ENCODE measurements at regions not wholly inside any gene's neighbourhood (a gene's known extent, or its start where the extent isn't known, plus 50 kb on each side); places are given as distances from the start of the nearest gene placed in this dataset.

DNA sequence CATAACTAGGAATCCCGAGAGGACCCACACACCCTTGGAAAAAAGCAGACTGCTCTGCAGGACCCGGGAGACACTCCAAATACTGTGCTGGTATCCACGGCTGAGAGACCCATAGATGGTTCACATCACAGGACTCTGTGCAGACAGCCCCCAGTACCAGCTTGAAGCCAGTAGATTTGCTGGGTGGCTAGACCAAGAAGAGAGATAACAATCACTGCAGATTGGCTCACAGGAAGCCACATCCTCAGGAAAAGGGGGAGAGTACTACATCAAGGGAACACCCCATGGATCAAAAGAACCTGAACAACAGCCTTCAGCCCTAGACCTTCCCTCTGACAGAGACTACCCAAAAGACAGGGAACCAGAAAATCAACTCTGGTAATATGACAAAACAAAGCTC is 223.8 kb upstream of the LRATD1 start:
- no peak for DNase-seq (ENCODE audit: low read depth, low spot score)

DNA sequence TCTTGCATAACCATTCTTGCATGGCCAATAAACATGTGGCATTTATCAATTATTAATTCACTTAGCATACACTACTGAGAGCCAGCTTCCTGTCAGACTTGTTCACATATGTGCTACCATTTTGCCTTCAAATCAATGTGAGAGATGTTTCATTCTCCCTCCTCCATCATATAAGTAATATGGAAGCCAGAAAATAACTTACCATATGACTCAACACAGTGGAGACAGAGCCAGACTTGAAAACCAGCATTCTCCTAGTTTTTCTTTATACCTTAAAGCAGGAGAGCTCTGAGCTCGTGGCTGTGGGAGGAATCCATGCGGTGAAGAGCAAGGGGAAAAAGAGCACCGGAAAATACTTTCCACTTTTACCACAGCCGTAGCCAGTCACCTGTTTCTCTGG is 215.0 kb upstream of the LRATD1 start:
- DNase-seq (ENCODE audit: low read depth, low spot score): no peak

DNA sequence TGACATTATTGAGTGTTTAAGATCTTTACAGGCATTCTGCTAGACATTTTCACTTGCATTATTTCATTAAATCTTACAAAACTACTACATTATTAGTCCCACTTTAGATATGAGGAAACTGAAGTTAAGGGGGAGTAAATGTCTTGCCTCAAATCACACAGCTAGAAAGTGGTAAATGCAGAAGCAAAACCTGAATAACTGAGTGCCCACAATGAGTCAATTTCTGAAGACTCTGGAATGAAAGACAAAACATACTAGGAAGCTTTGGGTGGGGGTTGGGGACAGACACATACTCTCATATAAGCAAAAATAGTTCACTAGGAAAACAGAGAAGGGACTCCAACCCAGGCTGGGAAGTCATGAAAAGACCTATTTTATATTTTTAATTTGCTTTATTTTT is 214.4 kb upstream of the LRATD1 start:
- DNase-seq (ENCODE audit: low read depth, low spot score): no peak

DNA sequence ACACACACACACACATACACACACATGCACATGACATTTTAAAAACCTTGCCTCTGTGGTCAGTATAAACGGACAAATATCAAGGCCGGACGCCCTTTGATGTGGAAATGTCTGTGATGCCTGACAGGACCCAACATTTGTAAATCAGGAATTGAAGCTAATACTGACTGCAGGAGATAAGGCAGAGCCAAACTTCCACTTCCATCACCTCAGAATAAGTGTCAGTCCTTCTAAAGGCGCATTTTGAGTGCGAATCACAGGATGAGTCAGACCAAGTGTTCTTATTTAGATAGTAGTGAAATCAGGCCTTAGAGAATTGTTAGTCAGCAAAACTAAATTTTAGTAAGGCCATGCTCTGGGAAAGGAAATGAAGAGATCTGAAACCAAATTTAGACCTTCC is 211.7 kb upstream of the LRATD1 start:
- no peak for DNase-seq (ENCODE audit: low read depth, low spot score)

- DNase-seq (ENCODE audit: low read depth, low spot score): no peak
Measured at GRCh38 chr2:14422426-14422825, 210.1 kb upstream of the LRATD1 start.

DNA sequence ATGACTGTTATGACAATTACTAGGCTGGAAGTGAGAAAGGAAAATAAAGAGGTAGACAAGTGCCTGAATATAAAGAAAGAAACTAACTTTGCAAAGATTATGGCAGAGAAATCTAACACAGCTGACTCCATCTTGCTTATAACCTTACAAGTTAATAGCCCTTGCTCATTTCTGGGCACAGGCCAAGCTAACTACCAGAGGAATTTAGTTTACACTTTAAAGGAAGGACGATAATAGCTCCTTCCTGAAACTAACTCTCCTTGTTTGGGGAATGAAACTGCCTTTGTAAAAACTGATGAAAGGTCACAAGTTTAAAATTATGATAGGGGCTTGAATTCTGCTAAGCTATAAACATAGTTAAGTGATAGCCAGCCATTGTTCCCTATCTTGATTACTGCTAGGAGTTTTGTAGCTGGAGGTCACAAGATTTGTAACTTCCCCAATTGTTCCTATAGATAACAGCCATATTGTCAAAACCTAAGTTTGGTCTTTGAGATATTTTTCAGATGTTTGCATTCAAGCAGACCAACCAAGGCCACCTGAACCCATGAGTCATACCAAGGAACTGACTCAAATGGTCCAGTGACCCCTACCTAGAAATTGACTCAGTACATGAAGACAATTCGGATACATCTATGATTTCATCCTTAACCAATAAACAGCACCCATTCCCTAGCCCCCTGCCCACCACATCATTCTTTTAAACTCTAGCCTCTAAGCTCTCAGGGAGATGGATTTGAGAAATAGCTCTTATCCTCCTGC is 209.2 kb upstream of the LRATD1 start:
- DNase-seq (ENCODE audit: low read depth, low spot score): no peak

DNA sequence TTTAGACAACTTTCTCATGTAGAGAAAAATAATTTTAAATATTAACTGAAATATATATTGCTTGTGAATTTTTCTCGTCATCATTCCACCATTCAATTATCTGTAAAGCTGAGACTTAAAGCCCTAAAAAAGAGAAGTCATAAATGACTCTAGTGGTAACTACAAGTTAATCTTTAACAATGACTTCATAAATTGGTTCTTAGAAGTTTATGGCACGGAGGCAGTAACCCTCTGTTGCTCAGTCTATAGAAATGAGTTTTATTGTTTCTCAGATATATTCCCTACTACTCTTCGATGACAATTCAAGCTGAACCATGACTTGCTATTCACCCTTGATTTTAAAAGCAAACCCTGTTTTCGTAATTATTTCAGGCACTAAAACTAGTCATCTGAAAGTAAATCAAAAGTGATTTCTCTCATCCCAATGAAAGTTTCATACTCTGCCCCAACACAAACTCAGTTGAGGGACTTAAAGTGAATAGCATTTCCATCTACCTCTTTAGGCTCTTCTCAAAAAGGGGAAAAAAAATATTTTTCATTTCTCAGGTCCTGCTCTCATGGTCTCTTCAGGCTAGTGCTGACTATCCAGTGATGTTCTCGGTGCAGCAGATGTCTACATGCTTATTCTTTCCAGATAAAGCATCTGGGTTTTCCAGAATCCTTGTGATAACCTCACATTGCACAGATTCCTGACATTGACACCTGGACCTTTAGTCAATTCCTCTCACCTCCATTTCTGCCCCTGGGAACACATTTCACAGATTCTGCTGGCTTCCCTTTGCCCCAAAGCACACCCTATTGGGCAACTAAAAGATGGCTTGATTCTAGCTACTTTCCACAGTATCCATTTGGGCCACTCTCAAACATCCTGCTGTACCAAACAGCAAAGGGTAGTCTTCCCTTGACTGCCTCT is 207.8 kb upstream of the LRATD1 start:
- DNase-seq (ENCODE audit: low read depth, low spot score): no peak

DNA sequence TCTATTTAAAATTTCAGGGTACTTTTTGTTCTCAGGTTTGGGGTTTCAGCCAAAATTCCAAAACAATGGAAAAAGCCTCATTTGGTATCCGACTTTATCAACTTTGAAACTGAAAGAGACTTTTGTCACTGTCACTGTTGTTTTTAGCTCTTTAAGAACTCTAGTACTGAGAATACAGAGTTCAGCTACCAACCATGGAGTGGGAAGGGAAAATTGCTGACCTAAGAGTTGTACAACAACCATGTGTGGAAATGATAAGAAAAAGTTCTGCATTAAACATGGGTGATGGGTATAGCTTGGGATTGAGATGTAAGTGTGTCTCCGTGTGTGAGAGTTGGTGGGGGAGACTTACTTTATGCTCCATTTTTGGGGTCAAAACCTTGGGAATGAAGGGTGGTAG is 206.6 kb upstream of the LRATD1 start:
- DNase-seq (ENCODE audit: low read depth, low spot score): no peak

DNA sequence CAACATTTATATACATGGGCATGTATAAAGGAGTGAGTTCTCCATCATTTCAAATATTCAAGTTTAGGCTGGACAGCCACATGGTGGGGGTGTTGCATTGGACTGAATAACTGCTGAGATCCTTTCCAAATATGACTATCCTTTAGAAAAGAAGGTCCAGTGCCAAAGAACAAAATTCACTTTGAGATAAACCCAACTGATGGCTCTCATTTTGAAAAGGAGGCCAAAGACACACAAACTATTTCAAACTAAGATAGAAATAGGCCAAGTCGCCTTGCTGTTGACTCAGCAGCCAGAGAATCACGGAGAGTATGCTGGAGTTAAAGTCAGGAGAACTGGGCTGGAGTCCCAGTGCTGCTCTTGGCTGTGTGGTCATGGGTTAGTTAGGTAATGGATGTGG is 204.5 kb upstream of the LRATD1 start:
- no peak for DNase-seq (ENCODE audit: low read depth, low spot score)

- DNase-seq (ENCODE audit: low read depth, low spot score): no peak
Measured at GRCh38 chr2:14433946-14434495, 198.5 kb upstream of the LRATD1 start.

GRCh38 chr2:14445670-14446069 is 186.8 kb upstream of the LRATD1 start:
- no peak for DNase-seq (ENCODE audit: low read depth, low spot score)

- no peak for DNase-seq (ENCODE audit: low read depth, low spot score)
Measured at GRCh38 chr2:14448340-14448739, 184.2 kb upstream of the LRATD1 start.

- no peak for DNase-seq (ENCODE audit: low read depth, low spot score)
Measured at GRCh38 chr2:14451312-14451711, 181.2 kb upstream of the LRATD1 start.

DNA sequence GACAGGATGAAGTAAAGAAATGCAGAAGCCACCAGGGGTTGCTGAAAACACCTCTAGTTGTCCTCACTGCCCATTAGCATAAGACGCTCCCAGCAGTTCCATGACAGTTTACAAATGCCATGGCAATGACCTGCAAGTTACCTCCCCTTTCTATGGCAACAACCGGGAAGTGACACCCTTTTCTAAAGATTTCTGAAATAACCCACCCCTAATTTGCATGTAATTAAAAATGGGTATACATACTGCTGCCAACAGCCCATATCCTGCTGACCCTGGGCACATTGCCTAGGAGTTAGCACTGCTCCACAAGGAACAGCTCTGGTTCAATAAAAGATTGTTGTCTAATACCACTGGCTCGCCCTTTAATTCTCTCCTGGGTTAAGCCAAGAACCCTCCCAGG is 178.3 kb upstream of the LRATD1 start:
- no peak for DNase-seq (ENCODE audit: low read depth, low spot score)

DNA sequence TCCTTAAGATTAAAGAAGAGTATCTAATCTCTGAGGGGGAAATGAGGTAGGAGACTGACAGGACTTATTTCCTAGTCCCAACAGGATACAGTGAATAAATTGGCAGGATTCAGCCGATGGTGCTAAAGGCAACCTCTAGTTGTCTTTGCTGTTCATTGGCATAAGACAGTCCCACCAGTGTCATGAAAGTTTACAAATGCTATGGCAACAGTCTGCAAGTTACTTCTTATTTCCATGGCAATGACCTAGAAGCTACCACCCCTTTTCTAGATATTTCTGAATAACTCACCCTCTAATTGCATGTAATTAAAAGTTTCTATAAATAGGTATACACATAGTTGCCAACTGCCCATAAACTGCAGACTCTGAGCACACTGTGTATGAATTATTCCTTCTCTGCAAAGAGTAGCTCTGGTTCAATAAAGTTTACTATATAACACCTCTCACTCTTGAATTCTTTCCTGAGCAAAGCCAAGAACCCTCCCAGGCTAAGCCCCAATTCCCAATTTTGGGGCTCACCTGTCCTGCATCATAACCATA is 172.7 kb upstream of the LRATD1 start:
- no peak for DNase-seq (ENCODE audit: low read depth, low spot score)

- DNase-seq (ENCODE audit: low read depth, low spot score): no peak
Measured at GRCh38 chr2:14475994-14476393, 156.5 kb upstream of the LRATD1 start.

GRCh38 chr2:14479486-14479885 is 153.0 kb upstream of the LRATD1 start:
- no peak for DNase-seq (ENCODE audit: low read depth, low spot score)

GRCh38 chr2:14480120-14480519 is 152.4 kb upstream of the LRATD1 start:
- DNase-seq (ENCODE audit: low read depth, low spot score): no peak

DNA sequence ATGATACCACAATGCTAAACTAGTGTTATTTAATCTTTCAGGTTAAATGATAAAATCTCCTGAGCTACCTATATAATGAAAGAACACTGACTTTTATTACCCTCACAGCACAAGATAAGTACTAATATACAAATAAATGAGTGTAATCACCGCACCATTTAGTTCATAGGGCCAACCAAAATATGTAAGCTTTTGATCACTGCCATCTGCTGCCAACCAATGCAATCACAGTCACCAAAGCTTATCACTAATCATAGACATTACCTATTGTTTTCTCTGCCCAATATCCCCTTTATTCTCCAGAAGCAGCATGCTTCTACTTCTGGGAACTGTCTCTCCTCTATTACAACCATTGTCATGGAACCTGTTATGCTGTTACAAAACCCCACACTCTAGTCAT is 151.6 kb upstream of the LRATD1 start:
- no peak for DNase-seq (ENCODE audit: low read depth, low spot score)

DNA sequence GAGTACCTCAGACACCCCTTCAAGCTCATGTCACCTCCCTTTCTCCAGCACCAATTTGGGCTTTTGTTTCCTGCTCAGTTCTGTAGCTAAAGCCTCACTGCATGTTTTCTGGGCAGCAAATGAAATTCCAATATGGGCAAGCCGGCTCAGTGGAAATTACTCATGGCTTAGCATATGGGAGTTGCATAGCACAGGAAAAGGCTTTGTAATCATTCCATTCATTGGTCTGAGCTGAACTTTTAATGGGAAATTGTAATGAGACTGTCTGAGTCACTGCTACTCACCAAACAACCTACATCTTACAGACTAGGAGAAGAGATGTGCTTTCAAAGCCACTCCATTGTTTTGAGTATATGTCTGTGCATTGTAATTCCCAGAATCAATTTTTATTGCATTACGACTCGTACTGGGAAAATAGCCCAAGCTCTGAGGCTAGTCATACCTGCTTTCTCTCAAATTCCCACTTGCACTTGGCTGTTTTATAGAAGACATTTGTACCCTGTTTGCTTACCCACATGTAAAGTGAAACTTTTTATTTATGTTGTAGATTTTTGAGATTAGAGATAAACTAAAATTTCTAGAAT is 139.5 kb upstream of the LRATD1 start:
- DNase-seq (ENCODE audit: low read depth, low spot score): no peak

GRCh38 chr2:14494759-14495158 is 137.8 kb upstream of the LRATD1 start:
- no peak for DNase-seq (ENCODE audit: low read depth, low spot score)

DNA sequence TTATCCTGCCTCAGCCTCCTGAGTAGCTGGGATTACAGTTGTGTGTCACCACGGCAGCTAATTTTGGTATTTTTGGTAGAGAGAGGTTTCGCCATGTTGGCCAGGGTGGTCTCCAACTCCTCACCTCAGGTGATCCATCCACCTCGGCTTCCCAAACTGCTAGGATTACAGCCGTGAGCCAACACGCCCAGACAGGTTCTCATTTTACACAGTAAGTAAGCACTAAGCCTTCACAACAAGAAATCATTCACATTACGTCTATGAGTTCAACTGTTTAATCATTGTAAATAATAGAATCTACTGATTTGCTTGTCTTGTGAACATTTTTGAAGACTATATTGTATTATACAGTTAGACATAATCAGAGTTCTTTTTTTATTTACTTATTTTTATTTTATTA is 131.5 kb upstream of the LRATD1 start:
- DNase-seq (ENCODE audit: low read depth, low spot score): no peak

Measured in ELF-1 (cell line).